ENCODE measurements at regions not wholly inside any gene's neighbourhood (a gene's known extent, or its start where the extent isn't known, plus 50 kb on each side); places are given as distances from the start of the nearest gene placed in this dataset.
"Not testable (repeated sequence)": the region's sequence is repeated elsewhere in the genome, so short reads cannot be mapped to it uniquely, and the experiment has no call there.

DNA sequence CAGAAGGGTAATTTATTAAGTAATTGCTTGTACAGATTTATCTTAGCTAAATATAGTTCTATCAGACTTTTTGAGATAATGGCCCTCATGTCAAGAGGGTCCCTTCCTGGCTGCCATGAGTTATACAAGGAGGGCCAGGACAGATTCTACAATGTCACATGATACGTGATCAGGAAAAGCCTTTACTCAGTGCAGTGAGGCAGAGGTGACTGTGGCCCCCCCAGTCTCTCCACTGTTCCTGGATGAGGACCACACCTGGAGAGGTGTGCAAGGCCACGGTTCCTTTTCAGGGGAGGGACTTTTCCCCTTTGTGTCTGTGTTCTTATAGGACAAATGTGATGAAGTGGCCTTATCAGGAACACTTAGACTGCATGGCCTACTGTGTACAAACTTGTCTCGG, 54.3 kb upstream of the LRCH1 start:
- DNase-seq: no peak

- DNase-seq: no peak
These were observed 56.9 kb upstream of the LRCH1 start for GRCh38 chr13:46496086-46496485.

- DNase-seq: no peak
These were observed 57.3 kb upstream of the LRCH1 start for GRCh38 chr13:46495651-46496050.

DNA sequence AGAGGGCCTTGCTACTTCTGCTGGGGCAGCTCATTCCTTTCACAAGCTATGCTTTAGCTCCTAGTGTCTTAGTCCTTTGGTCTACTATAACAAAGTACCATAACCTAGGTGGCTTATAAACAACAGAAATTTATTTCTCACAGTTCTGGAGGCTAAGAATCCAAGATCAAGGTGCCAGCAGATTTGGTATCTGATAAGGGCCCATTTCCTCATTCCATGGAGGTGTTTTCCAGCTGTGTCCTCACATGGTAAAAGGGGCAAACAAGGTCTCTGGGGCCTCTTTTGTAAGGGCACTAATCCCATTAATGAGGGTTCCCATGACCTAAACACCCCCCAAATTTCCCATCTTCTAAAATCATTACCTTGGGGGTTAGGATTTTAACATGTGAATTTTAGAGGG, 57.9 kb upstream of the LRCH1 start:
- DNase-seq: no peak

DNA sequence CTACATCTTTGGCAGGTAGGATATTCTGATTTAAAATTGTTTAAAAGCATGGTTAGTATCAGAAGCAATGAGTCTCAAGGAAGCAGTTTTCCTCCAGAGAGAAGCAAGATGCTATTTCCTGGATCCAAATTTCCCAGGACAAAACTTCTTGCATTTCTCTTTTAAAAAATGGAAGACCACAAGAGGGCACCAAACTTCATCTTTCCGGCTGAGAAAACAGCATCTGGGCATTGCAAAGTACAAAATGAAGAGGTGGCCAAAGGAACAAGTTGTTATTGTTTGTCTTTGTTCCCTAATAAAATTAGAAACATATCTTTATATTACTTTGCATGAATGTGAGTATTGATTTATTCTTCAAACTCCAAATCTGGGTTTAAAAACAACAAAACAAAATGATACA, 60.0 kb upstream of the LRCH1 start:
- DNase-seq: peak; percentile 32

- DNase-seq: no peak
These were observed 61.3 kb upstream of the LRCH1 start for GRCh38 chr13:46491641-46492040.

GRCh38 chr13:46490713-46491112, 62.3 kb upstream of the LRCH1 start:
- DNase-seq: not testable (repeated sequence)

- no peak for DNase-seq
These were observed 62.8 kb upstream of the LRCH1 start for GRCh38 chr13:46490129-46490528.

- peak; percentile 21 for DNase-seq
These were observed 63.4 kb upstream of the LRCH1 start for GRCh38 chr13:46489586-46490023.

- DNase-seq: no peak
These were observed 65.2 kb upstream of the LRCH1 start for GRCh38 chr13:46487748-46488147.

GRCh38 chr13:46486270-46486669, 66.7 kb upstream of the LRCH1 start:
- DNase-seq: no peak

GRCh38 chr13:46484561-46484960, 68.4 kb upstream of the LRCH1 start:
- no peak for DNase-seq

- no peak for DNase-seq
These were observed 71.8 kb upstream of the LRCH1 start for GRCh38 chr13:46481166-46481565.

DNA sequence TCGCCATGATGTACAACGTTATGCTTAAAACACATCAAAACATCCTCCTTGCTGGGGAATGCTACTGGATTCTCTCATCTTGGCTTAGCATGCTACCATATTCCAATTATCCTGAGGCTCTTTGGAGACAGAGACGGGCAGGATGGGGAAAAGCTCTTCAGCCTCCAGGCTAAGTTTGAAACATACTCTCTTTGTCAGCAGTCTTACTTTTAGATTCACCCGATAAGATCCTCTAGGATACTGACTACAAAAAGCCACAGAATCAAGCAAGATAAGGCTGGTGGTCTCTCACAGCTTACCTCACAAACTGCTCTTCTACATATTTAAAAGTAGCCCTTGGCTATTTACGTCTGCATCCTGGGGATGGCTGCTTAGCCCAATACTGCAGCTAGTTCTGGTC, 72.8 kb upstream of the LRCH1 start:
- DNase-seq: no peak

GRCh38 chr13:46479691-46480090, 73.3 kb upstream of the LRCH1 start:
- no peak for DNase-seq

DNA sequence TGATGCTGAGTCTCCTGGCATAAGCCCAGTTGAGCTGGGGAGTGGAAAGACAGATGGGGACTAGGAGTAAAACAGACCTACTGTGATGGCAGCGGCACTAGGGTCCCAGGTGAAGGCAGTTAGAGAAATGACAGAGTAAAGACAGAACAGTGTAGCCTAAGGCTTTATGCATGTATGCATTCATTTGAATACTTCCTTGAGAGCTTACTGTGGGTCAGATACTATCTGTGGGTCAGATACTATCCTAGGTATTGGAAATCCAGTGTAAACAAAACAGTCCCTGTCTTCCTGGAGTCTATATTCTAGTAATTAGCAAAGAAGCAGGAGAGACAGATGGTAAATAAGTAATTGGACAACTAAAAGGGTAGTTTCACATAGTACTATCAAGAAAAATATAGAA, 73.7 kb upstream of the LRCH1 start:
- DNase-seq: no peak

GRCh38 chr13:46478651-46479050, 74.3 kb upstream of the LRCH1 start:
- no peak for DNase-seq

- no peak for DNase-seq
These were observed 76.8 kb upstream of the LRCH1 start for GRCh38 chr13:46476174-46476573.

DNA sequence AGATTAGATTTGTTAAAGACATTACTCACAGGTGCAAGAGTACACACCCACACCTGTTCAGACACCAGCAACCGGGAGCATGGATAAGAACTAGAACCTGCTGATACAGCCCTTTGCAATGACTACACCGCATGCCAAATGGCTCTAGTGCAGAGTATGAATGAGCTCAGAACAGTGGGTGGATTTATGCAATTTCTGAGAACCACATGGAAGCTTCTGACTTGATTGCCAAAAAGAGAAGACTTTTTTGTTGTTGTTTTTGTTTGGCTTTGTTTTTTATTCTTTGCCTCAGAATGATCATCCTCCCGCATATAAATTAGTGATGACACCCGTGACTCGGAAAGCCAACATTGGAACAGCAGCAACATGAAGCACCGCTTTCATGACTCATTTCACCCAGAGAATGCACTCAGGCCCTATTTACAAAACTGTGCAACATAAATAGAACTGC, 77.4 kb upstream of the LRCH1 start:
- DNase-seq: no peak

GRCh38 chr13:46473806-46474205, 79.2 kb upstream of the LRCH1 start:
- DNase-seq: no peak

DNA sequence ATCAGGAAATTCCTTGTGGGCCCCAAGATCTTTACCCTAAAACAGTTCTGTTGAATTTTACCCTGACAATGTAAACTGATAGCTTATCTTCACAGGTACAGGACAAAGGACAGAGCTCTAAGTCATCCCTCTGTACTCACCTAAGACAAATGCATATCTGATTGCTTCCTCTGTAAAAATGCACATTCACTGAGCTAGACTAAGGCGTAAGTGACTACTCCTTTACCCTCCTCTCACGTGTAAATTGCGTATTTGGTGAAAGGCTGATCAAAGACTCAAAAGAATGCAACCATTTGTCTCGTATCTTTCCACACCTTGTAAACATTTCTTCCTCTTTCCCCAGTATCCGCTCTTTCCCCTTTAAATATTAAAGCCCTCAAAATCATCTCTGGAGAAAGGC, 80.6 kb upstream of the LRCH1 start:
- no peak for DNase-seq

DNA sequence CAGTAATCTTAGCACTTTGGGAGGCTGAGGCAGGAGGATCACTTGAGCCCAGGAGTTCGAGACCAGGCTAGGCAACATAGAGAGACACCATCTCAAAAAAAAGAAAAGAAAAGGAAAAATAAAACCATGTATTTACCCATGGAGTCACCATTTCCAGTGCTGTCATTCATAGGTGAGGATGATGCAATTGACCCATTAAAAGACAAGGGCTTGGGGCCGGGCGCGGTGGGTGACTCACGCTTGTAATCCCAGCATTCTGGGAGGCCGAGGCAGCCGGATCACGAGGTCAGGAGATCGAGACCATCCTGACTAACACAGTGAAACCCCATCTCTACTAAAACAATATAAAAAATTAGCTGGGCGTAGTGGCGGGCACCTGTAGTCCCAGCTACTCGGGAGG, 82.6 kb upstream of the RUBCNL start:
- DNase-seq: peak; percentile 63

GRCh38 chr13:46468570-46469463, 81.8 kb upstream of the RUBCNL start:
- DNase-seq: peak; percentile 44

GRCh38 chr13:46467694-46468093, 80.6 kb upstream of the RUBCNL start:
- DNase-seq: not testable (repeated sequence)

DNA sequence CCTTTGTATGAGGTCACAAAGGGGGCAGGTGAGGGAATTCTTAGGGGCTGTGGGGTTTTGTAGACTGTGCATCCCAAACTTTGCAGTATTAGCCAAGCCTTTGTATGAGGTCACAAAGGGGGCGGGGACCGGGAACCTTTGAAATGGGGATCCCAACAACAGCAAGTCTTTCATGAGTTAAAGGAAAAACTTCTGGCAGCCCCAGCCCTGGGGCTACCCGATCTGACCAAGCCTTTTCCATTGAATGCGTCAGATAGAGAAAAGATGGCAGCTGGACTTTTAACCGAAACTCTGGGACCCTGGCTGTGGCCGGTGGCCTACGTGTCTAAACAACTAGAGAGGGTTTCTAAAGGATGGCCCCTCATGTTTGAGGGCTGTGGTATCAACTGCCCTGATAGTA, 79.0 kb upstream of the RUBCNL start:
- not testable (repeated sequence) for DNase-seq

Measured in MV-4-11 (cell line).